ACHN (cell line): ENCODE measurements at regions not wholly inside any gene's neighbourhood (a gene's known extent, or its start where the extent isn't known, plus 50 kb on each side); places are given as distances from the start of the nearest gene placed in this dataset.
A peak's percentile ranks its signal among the peaks of the same experiment; 100 is the strongest.
"Not testable (repeated sequence)": the region's sequence is repeated elsewhere in the genome, so short reads cannot be mapped to it uniquely, and the experiment has no call there.

ENCODE experiments used
- DNase-seq: peaks from one replicate; pipeline ENCODE4 v3.0.0-alpha.2; 2015
- in situ Hi-C: cut with HindIII; loops from 2 replicates; pipeline ENCODE4 v1.10.0; 2017; ENCODE audit warnings: low sequenced_read_pairs, low pct_ligation_motif_present, low pct_unique_long_range_greater_than_20kb

DNA sequence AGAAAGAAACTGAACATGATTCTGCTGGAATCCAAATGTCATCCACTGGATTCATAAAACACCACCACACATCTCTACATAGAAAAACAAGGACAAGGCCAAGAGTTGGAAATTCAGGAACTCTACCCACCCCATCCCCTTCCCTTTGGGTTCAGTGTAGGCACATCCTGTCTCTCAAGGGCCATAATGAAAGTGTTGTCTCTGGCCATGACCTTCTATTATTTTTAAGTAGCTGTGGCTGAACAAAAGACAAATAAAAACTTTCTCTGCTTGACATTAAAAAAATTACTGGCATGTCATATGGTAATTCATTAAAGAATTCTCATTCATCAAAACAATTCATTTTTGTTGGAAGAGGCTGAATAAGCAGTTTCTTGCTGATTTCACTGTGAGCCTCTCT lies 54.9 kb upstream of the ZBTB18 start:
- DNase-seq: no peak
- in situ Hi-C loops: no loop called here

DNA sequence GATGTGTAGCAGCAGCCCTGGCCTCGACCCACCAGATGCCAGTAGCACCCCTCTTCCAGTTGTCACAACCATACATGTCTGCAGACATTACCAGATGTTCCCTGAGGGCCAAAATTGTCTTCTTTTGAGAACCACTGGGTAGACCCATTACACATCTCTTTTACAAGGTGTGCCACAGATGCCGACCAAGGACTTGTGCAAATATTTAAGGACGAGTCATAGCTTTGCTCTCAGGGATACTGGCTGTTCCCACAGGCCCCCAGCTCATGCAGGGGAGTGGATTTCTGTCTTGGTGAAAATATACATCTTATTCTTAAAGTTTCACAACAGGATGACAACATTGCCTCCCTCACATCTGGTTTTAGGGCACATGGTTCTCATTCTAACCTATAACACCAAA lies 59.4 kb upstream of the ZBTB18 start:
- in situ Hi-C loops: no loop called here
- DNase-seq: no peak

DNA sequence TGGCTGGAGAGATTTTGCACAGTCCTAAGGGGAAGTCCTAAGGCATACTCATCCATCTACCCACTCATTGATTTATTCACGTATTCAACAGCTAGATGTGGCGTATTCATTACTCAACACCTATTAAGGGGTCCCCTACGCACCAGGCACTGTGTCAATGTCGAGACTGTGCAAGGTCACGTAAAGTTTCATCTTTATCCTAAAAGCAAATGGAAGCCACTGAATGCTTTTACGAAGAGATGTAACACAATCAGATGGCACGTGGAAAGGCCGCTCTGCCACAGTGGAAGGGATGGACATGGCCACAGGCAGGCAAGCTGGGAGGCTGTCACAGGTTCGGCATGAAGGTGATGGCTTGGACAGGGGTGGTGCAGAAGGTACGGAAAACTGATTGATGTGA lies 66.3 kb upstream of the ZBTB18 start:
- DNase-seq: no peak
- in situ Hi-C loops: no loop called here

DNA sequence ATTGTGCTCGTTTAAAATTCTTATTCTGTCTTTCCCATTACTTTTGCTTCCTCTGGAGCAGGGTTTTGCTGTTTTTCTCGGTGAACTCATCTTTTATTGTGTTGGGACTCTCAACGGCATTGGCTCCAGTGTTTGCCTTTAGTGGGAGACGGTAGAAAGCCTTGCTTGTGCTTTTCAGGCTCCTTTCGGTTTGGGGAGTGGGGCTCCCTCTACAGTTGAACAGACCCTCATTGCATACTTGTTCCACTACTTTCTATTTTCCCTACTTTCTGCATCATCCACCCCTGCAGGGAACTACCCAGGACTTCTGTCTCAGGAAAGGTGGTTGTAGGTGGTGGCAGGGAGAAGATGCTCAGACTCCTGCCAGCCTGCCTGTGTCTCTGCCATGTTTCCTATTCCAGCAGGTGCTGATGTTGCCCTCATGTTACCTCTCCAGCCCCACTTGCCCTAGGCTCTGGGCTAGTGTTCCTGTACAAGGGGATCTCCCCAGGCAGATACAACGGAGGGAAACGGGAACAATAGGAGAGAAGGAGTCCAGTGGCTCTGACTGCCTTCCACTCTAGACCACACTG lies 68.5 kb upstream of the ZBTB18 start:
- in situ Hi-C loops: no loop called here
- DNase-seq: no peak

DNA sequence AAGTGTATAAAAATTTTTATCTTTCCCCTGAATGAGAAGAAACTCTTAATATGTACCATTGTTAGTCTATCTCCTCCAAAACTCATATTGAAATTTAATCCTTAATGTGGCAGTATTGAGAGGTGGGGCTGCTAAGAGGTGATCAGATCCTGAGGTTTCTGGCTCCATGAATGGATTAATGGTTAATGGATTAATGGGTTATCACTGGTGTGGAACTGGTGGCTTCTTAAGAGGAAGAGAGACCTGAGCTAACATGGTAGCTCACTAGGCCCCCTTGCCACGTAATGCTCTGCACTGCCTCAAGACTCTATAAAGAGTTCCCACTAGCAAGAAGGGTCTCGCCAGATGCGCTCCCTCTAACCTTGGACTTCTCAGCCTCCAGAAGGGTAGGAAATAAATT lies 70.6 kb upstream of the ZBTB18 start:
- DNase-seq: peak; percentile 49
- in situ Hi-C loops: no loop called here

DNA sequence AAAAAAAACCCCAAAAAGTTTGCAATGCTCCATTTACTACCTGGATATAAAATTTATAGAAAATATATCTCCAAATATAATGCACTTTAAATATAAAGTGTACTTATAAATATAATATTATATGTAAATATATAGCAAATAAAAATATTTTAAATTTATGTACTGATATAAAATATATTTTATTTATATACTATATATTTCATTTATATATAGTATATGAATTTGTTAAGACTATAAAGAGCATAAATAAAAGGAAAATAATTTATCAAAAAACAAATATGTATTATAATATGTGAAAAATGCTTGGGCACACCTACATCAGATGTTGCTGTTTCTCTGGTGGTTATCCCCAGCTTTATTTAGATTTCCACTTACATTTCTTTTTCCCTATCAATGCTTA lies 71.0 kb upstream of the ZBTB18 start:
- in situ Hi-C loops: no loop called here
- DNase-seq: no peak

DNA sequence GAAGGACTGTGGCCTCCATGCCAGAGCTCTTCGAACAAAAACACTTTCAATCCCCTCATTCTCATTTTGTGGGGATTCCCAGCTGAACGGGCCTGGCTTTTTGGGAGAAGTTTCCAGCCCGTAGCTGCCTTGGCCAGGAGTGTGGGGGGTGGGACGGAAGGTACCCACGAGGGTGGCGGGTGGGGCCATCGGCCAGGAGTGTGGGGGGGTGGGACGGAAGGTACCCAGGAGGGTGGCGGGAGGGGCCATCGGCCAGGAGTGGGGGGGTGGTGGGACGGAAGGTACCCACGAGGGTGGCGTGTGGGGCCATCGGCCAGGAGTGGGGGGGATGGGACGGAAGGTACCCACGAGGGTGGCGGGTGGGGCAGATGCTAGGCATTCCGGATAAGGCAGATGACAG lies 71.7 kb upstream of the ZBTB18 start:
- no peak for DNase-seq
- in situ Hi-C loops: no loop called here

DNA sequence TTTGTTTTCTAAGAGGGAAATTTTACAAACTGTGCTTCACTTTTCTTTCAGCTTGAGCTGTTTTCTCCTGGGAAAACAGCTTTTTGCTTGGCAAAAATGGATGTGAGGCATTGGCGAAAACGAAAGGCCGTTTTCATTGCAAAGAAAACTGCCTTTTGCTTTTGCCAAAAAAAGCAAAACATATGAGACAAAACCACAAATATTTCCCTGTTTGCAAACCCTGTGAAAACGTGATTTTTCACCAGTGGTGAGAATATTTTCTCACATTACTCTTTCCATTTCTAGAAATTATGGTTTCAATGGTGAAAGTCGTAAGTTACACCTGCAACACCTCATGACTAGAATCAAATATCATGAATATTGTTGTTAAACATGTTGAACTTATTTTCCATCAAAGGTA lies 74.0 kb upstream of the ZBTB18 start:
- DNase-seq: no peak
- in situ Hi-C loops: no loop called here

DNA sequence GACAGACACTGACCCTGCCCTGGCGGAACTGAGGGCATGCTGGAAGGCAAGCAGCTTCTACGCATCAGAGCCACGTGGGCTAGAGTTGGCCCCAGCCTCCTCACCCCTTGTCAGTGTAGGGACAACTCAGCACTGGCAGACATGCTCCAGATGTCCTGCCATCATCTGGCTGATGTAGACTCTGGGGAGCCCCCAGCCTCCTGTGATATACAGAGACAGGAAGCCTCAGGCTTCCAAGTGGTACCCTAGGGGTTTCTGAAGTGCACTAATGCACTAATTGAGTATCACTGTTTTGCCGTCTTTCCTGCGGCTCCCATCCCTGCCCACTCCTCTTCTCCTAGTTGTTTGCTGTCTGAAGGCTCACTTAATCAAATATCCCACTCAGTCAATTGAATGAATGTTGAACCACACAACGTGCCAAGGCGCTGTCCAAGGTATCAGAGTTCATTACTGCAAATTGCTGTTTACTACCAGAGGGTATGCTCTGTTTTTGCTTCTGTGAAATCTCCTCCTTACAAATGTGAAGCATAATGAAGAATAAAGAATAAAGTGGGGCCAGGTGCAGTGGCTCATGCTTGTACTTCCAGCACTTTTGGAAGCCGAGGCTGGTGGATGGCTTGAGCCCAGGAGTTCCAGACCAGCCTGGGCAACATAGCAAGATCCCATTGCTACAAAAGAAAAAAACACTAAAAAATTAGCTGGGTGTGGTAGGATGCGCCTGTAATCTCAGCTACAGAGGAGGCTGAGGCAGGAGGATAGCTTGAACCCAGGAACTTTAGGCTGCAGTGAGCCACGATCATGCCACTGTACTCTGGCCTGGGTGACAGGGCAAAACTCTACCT lies 76.4 kb upstream of the ZBTB18 start:
- in situ Hi-C loops: no loop called here
- DNase-seq: peak; percentile 40

DNA sequence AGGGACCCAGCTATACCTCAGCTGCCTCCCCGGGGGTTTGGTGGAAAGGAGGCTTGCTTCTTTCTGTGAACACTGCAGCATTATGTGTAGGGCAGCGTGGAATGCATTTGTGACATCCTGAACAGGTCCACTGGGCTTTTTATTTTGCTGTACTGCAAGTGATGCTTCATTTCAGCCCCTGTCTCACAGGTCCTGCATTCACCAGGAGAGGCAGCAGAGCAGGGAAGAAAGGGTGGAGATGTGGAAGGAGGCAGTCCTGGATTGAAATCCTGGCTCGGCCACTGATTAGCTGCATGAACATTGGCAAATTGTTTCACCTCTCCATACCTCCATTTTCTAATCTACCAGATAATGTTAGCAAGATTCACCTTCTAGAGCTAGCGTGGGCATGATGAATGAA lies 77.9 kb upstream of the ZBTB18 start:
- in situ Hi-C loops: no loop called here

DNA sequence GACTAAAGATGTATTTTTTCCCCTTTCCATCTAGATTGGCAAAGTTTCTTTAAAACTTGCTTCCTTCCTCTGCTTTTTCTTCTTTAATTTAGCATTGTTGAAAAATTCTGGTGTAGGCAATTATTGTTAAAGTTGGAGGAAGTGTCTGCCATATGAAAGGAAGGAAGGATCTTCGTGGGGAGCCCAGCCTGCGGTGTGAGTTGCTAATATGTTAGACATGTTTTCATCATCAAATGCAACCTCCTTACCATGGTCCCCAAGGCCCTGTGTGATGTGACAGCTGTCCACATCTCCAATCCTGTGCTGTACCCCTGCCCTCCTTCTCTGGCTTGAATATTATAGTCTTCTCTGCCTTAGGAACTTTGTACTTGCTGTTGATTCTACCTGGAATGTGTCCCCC lies 81.0 kb upstream of the ZBTB18 start:
- in situ Hi-C loops: no loop called here
- DNase-seq: no peak

More for the DNA sequence above, 77.9 kb upstream of the ZBTB18 start:
- no peak for DNase-seq

DNA sequence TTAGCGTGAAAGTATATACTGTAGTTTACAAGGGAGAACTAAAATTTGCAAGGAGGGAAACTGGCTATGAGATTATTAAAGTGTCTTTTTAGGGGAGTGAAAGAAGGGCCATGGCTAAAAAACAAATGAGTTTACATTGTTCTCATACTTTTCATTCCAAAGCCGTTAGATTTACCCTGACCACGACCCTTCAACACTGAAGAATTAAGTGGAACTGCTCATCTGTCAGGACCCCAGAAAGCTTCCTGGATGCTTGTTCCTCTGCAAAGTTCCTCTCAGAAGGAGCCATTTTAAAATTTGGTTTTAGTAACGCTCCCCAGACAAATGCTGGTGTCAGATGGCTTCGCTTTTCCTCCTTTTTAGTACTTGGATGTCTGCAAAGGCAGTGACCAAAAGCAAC lies 82.7 kb upstream of the ZBTB18 start:
- peak; percentile 48 for DNase-seq
- in situ Hi-C loops: no loop called here

DNA sequence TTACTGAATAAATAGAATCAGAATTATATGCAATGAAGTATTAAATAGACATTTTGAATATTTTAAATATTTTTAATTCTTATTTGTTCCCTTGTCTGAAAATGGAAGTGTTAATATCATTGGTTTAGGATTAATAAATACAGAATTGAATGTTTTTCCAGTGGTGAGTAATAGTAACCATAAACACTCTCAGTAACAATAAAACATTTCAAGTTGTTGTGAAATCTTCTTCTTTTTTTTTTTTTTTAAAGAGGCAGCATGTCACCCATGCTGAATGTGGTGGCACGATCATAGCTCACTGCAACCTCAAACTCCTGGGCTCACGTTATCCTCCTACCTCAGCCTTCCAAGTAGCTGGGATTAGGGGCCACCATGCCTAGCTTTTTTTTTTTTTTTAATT lies 86.2 kb upstream of the ZBTB18 start:
- DNase-seq: no peak
- in situ Hi-C loops: no loop called here

DNA sequence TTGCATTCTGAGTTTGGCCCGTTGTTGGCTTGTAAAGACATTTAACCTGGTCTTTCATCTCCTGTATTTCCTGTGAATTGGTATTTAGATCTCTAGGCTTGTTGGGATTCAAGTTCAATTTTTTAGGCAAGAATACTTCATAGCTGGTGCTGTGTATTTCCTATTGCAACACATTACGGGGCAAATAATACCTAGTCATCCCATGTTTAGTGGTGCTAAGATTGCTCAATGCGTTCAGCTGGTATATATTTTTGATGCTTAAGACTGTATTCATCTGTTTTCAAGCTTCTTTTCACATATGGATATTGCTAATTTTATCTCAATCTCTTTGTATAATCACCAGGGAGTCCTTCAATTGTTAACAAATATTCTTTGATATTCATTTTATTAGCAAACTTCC lies 87.5 kb upstream of the ZBTB18 start:
- no peak for DNase-seq
- in situ Hi-C loops: no loop called here

DNA sequence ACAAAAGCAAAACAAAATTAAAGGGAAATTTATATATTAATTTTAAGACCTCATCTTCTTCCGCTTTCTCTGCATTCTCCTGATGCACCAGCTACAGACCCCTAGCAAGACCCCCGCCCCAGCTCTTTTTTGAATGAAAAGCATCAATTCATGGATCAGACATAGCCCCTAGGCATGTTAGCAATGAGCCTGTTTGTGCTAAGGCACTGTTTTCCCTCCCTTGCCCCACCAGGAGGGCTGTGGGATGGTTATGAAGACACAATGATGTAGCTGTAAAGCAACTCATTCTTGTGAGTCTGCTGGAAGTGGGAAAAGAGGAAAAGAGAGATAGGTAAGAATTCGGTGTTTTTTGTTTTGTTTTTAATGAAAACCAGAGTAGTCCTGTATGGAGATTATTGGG lies 88.5 kb upstream of the ZBTB18 start:
- no peak for DNase-seq
- in situ Hi-C loops: no loop called here

DNA sequence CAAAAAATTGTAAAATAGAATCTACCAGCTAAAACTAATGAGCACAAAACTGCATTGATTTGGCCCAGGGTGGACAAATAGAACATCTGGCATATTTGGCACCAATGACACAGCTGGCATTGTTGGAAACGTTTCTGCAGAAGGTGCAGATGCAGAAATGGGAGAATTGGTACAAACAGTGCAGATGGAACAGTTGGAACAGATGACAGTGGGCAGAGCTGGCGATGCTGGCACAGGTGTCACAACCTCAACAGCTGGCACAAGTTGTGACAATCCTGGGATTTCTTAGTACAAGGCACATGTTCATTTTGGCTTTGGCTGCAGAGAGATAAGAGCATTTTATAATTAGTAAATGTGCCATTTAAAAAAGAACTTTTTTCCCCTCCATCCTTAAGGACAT lies 91.1 kb upstream of the ZBTB18 start:
- DNase-seq: no peak
- in situ Hi-C loops: no loop called here

DNA sequence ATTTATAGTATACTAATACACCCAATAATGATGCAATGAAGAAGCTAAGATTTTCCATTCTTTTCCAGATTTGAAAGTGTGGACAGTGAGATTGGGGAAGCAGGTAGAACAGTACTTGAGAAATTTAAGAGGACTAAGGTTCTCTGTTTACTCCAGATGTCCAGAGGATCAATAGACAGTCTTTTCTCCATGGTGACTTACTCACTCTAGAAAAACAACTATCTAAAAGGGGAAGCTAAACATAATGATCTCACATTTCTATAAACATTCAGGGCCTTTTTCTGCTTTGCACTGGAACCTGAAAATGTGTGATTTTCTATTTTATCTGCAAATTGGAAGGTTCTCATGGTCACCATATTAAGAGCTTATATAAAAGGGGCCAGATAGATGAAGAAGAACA lies 93.9 kb upstream of the ZBTB18 start:
- DNase-seq: no peak

DNA sequence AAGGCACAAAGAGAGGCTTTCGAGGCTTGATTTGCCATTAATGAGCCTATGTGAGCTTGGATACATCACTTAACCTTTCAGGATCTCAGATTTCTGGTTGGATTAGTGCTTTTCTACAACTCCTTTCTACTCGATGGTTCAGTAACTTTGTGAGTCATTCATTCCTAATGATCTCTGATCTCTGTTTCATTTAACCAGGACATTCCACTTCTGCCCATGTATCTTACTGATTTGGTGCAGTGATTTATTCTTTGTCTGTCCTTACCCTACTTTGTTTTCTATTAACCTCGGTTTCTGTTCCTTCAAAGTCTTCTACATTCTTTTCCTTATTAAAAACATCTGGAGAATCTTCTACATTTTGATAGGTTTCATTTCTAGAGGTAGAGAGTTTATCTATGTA lies 94.6 kb upstream of the ZBTB18 start:
- in situ Hi-C loops: no loop called here

More for the DNA sequence above, 93.9 kb upstream of the ZBTB18 start:
- in situ Hi-C loops: no loop called here

DNA sequence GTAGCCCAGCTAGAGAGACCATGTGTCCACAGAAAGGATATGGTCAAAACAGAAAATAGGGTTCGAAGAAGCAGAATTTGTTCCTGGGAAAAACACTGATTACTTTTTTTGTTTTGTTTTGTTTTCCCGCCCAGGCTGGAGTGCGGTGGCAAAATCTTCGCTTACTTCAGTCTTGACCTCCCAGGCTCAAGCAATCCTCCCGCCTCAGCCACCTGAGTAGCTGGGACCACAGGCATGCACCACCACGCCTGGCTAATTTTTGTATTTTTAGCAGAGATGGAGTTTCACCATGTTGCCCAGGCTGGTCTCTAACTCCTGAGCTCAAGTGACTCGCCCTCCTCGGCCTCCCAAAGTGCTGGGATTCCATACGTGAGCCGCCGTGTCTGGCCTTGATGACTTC lies 99.9 kb upstream of the ZBTB18 start:
- not testable (repeated sequence) for DNase-seq

More for the DNA sequence above, 94.6 kb upstream of the ZBTB18 start:
- peak; percentile 70 for DNase-seq

DNA sequence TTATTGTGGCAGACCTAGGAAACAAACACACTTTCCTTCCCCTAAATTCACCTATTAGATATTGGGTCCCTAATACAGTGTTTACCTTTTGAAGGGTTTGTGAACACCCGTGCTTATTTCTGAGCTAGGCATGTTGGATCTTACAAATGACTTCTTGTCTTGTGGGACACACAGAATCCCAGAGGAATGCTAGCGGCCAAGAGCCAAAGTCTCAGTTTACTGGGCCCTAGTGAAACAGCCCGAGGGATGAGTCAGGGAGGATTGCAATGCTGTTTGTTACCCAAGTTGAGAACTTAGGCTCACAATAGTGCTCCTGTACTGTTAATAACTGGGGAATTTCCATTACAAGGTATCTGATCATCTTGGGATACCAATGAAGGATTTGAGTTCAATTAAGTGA lies 100.1 kb upstream of the AKT3 start:
- DNase-seq: peak; percentile 82
- in situ Hi-C loops: no loop called here

More for the DNA sequence above, 99.9 kb upstream of the ZBTB18 start:
- in situ Hi-C loops: not testable (repeated sequence)
